H9 (cell line): ENCODE measurements at regions not wholly inside any gene's neighbourhood (a gene's known extent, or its start where the extent isn't known, plus 50 kb on each side); places are given as distances from the start of the nearest gene placed in this dataset.

Source experiments
- DNase-seq: peaks from one replicate; pipeline ENCODE4 v3.0.0-alpha.2; 2017
- H2AFZ ChIP-seq: one replicate; pipeline ENCODE4 v1.6.1; 2013; ENCODE audit warnings: mild to moderate bottlenecking, low read length, control low read depth, moderate library complexity
- H2AK5ac ChIP-seq: 2 replicates; pipeline ENCODE4 v1.6.1; 2013; ENCODE audit warnings: low read length, control low read depth, mixed read lengths; ENCODE audit not compliant: insufficient read length
- H2BK120ac ChIP-seq: one replicate; pipeline ENCODE4 v1.6.1; 2013; ENCODE audit warnings: low read depth, mild to moderate bottlenecking, low read length, control low read depth, inconsistent platforms; ENCODE audit not compliant: poor library complexity, severe bottlenecking
- H2BK12ac ChIP-seq: 2 replicates; pipeline ENCODE4 v1.6.1; 2013; ENCODE audit warnings: low read length, control low read depth, mixed read lengths, low read depth; ENCODE audit not compliant: insufficient read length
- H2BK15ac ChIP-seq: 2 replicates; pipeline ENCODE4 v1.6.1; 2013; ENCODE audit warnings: low read depth, low read length, control low read depth
- H2BK20ac ChIP-seq: one replicate; pipeline ENCODE4 v1.6.1; 2013; ENCODE audit warnings: low read depth, mild to moderate bottlenecking, low read length, control low read depth, inconsistent platforms; ENCODE audit not compliant: poor library complexity, severe bottlenecking
- H2BK5ac ChIP-seq: 2 replicates; pipeline ENCODE4 v1.6.1; 2013; ENCODE audit warnings: low read length, control low read depth, mixed read lengths; ENCODE audit not compliant: insufficient read length
- H3K14ac ChIP-seq: 2 replicates; pipeline ENCODE4 v1.6.1; 2013; ENCODE audit warnings: low read length, control low read depth; ENCODE audit not compliant: insufficient read depth
- H3K18ac ChIP-seq: 2 replicates; pipeline ENCODE4 v1.6.1; 2013; ENCODE audit warnings: low read depth, mild to moderate bottlenecking, mixed read lengths, low read length, control low read depth; ENCODE audit not compliant: insufficient read length
- H3K23ac ChIP-seq: 2 replicates; pipeline ENCODE4 v1.6.1; 2013; ENCODE audit warnings: low read length, control low read depth, mixed read lengths, low read depth; ENCODE audit not compliant: insufficient read length
- H3K23me2 ChIP-seq: 2 replicates; pipeline ENCODE4 v1.6.1; 2013; ENCODE audit warnings: low read depth, mild to moderate bottlenecking, mixed read lengths, low read length, control low read depth; ENCODE audit not compliant: insufficient read length, poor library complexity, severe bottlenecking
- H3K27ac ChIP-seq: 2 replicates; pipeline ENCODE4 v1.5.1; 2013; ENCODE audit warnings: low read length, control low read depth, mixed read lengths, low read depth; ENCODE audit not compliant: insufficient read length
- H3K27me3 ChIP-seq: 2 replicates; pipeline ENCODE4 v1.6.1; 2013; ENCODE audit warnings: low read length, control low read depth, inconsistent platforms; ENCODE audit not compliant: insufficient read depth
- H3K4ac ChIP-seq: 2 replicates; pipeline ENCODE4 v1.6.1; 2013; ENCODE audit warnings: low read depth, mild to moderate bottlenecking, control low read depth, inconsistent platforms, low read length, moderate library complexity
- H3K4me1 ChIP-seq: 2 replicates; pipeline ENCODE4 v1.6.1; 2013; ENCODE audit warnings: low read length, control low read depth, inconsistent platforms; ENCODE audit not compliant: insufficient read depth
- H3K4me2 ChIP-seq: 2 replicates; pipeline ENCODE4 v1.6.1; 2013; ENCODE audit warnings: low read length, control low read depth, mixed read lengths; ENCODE audit not compliant: insufficient read length, insufficient read depth
- H3K56ac ChIP-seq: 2 replicates; pipeline ENCODE4 v1.6.1; 2013; ENCODE audit warnings: low read depth, mild to moderate bottlenecking, mixed read lengths, low read length, control low read depth; ENCODE audit not compliant: insufficient read length
- H3K79me1 ChIP-seq: 2 replicates; pipeline ENCODE4 v1.6.1; 2013; ENCODE audit warnings: low read depth, mild to moderate bottlenecking, moderate library complexity, low read length, control low read depth, inconsistent platforms; ENCODE audit not compliant: insufficient read depth, poor library complexity, severe bottlenecking
- H3K79me2 ChIP-seq: 2 replicates; pipeline ENCODE4 v1.6.1; 2013; ENCODE audit warnings: low read length, control low read depth, inconsistent platforms; ENCODE audit not compliant: insufficient read depth
- H3K9ac ChIP-seq: 2 replicates; pipeline ENCODE4 v1.6.1; 2013; ENCODE audit warnings: low read length, control low read depth, mixed read lengths; ENCODE audit not compliant: insufficient read length; ENCODE audit errors: extremely low read depth
- H3K9me3 ChIP-seq: one replicate; pipeline ENCODE4 v1.6.1; 2013; ENCODE audit warnings: low read depth, low read length, inconsistent platforms; ENCODE audit not compliant: control insufficient read depth
- H3T11ph ChIP-seq: one replicate; pipeline ENCODE4 v1.6.1; 2013; ENCODE audit warnings: mild to moderate bottlenecking, low read length, control low read depth, inconsistent platforms
- H4K20me1 ChIP-seq: one replicate; pipeline ENCODE4 v1.6.1; 2013; ENCODE audit not compliant: control insufficient read depth, insufficient read length, insufficient read depth
- H4K5ac ChIP-seq: 2 replicates; pipeline ENCODE4 v1.6.1; 2013; ENCODE audit warnings: low read depth, mild to moderate bottlenecking, mixed read lengths, low read length, control low read depth; ENCODE audit not compliant: insufficient read length
- H4K8ac ChIP-seq: replicated peaks from 2 replicates; pipeline ENCODE4 v1.6.1; 2013; ENCODE audit warnings: low read length, control low read depth, mixed read lengths, low read depth; ENCODE audit not compliant: insufficient read length
- H4K91ac ChIP-seq: 2 replicates; pipeline ENCODE4 v1.6.1; 2013; ENCODE audit warnings: low read depth, mild to moderate bottlenecking, moderate library complexity, mixed read lengths, low read length, control low read depth; ENCODE audit not compliant: insufficient read length
- H3K27ac Mint-ChIP-seq, 3 experiments: 2 replicates in 2 of 3; 3 replicates in 1 of 3; pipeline ENCODE4 v1.8.0; 2020 to 2021; ENCODE audit warnings: mixed read lengths in 3 of 3, mild to moderate bottlenecking in 1 of 3, moderate library complexity in 1 of 3
- H3K27me3 Mint-ChIP-seq: 2 replicates; pipeline ENCODE4 v1.8.0; 2021; ENCODE audit warnings: low read depth, mild to moderate bottlenecking, moderate library complexity, mixed read lengths
- H3K36me3 Mint-ChIP-seq, 3 experiments: 2 replicates in 2 of 3; 3 replicates in 1 of 3; pipeline ENCODE4 v1.8.0; 2020 to 2021; ENCODE audit warnings: low read depth in 3 of 3, mixed read lengths in 3 of 3; ENCODE audit not compliant: insufficient read depth in 1 of 3
- H3K4me1 Mint-ChIP-seq, 2 experiments: 2 replicates each; pipeline ENCODE4 v1.8.0; 2020; ENCODE audit warnings: mixed read lengths in 2 of 2
- H3K4me3 Mint-ChIP-seq, 2 experiments: 2 replicates in 1 of 2; 3 replicates in 1 of 2; pipeline ENCODE4 v1.8.0; 2020 to 2021; ENCODE audit warnings: mild to moderate bottlenecking in 2 of 2, mixed read lengths in 2 of 2, moderate library complexity in 1 of 2
- H3K9me3 Mint-ChIP-seq, 2 experiments: 2 replicates in 1 of 2; 3 replicates in 1 of 2; pipeline ENCODE4 v1.8.0; 2020; ENCODE audit warnings: mild to moderate bottlenecking in 2 of 2, mixed read lengths in 2 of 2, moderate library complexity in 1 of 2
- CTCF ChIP-seq: fragments of 200-600 bp; sonication (generic); conservative IDR thresholded peaks from 3 replicates; pipeline ENCODE4 v1.8.0; 2021; ENCODE audit warnings: antibody characterized with exemption, mild to moderate bottlenecking
- WGBS: extraction: QIAGEN DNeasy Blood & Tissue Kit; methylation state at CpG from one replicate; pipeline ENCODE4 v1.1.7; 2013; ENCODE audit warnings: missing lambda C conversion rate, low lambda C conversion rate, mixed read lengths; ENCODE audit not compliant: insufficient read length; ENCODE audit errors: extremely low coverage; 5-methylcytosine and 5-hydroxymethylcytosine counted together

- Histone ChIP-seq H3K4ac (no peak overlapping the region), H2BK120ac (no peak overlapping the region), H4K8ac (no peak overlapping the region), H3K79me2 (no peaks in the 10 kb centered on the region), H3K79me1 (no peaks in the 10 kb centered on the region), H4K20me1 (no peaks in the 10 kb centered on the region), H2BK5ac (no peak overlapping the region), H4K91ac (no peak overlapping the region), H3K14ac (no peak overlapping the region; the same call in 1 of the 2 replicates), H3K23ac (no peak overlapping the region), H3T11ph (no peak overlapping the region), H3K27me3 (no peaks in the 10 kb centered on the region), H3K56ac (no peak overlapping the region), H3K23me2 (no peaks in the 10 kb centered on the region), H2AK5ac (no peak overlapping the region), H2AFZ (no peak overlapping the region), H3K4me1 (no peaks in the 10 kb centered on the region), H3K18ac (no peak overlapping the region), H2BK20ac (no peak overlapping the region), H3K9ac (no peak overlapping the region), H2BK12ac (no peak overlapping the region), H4K5ac (no peak overlapping the region), H2BK15ac (no peak overlapping the region), H3K9me3 (no peaks in the 10 kb centered on the region), H3K4me2 (no peak overlapping the region), H3K27ac (no peak overlapping the region)
- peaks cover 4% of the 10 kb centered on the region; the same call in 1 of the 2 replicates for H3K27me3 Mint-ChIP-seq
- peaks cover 4 to 7% (median 5%) of the 10 kb centered on the region in 3 experiments; a peak in 6 of 7 replicates for H3K36me3 Mint-ChIP-seq
- TF ChIP-seq CTCF: no peak
- WGBS: no CpG with 5 or more reads among the region's 11 CpGs
- H3K27ac Mint-ChIP-seq: peak overlapping the region in 1 of 3 experiments; percentile 47; a peak in 1 of 7 replicates
- DNase-seq: no peak
- H3K9me3 Mint-ChIP-seq: peaks cover 6 to 14% of the 10 kb centered on the region in 2 experiments
- H3K4me3 Mint-ChIP-seq: no peak overlapping the region
- H3K4me1 Mint-ChIP-seq: peaks cover 7 to 9% of the 10 kb centered on the region in 2 experiments; a peak in 2 of 4 replicates
Observed at GRCh38 chr1:228837817-228838716, 102.8 kb downstream of the RHOU start.
